Suprapubic skin (tissue), 3 donors: ENCODE measurements at regions not wholly inside any gene's neighbourhood (a gene's known extent, or its start where the extent isn't known, plus 50 kb on each side); places are given as distances from the start of the nearest gene placed in this dataset.

Experiments
- CTCF ChIP-seq, 2 donors: fragments of 200-600 bp in 1 of 2; fragments of 450-650 bp in 1 of 2; sonication (generic) in 1 of 2; IDR thresholded peaks; one replicate each; pipeline ENCODE4 v1.5.1; 2016 to 2019; ENCODE audit warnings: antibody characterized with exemption in 2 of 2, mild to moderate bottlenecking in 1 of 2, moderate library complexity in 1 of 2
- POLR2AphosphoS5 ChIP-seq, 3 donors: sonication (generic); formaldehyde crosslinking; IDR thresholded peaks; one replicate each; pipeline ENCODE4 v1.6.1; 2017; ENCODE audit warnings: antibody characterized with exemption in 3 of 3

- TF ChIP-seq CTCF (IDR thresholded peaks at IDR 0.05) (no peak), POLR2AphosphoS5 (IDR thresholded peaks at IDR 0.05) (peak in 1 of 3 donors; percentile 11)
Measured at GRCh38 chr18:33812186-33812585, 234.2 kb downstream of the ASXL3 start.
